Panc1 (cell line): ENCODE measurements at regions not wholly inside any gene's neighbourhood (a gene's known extent, or its start where the extent isn't known, plus 50 kb on each side); places are given as distances from the start of the nearest gene placed in this dataset.

Source experiments
- ATAC-seq: fragments of 200-7000 bp; cut with Tn5 transposase; 2 replicates; pipeline ENCODE4 v1.9.1; 2020; ENCODE audit warnings: mild to moderate bottlenecking, moderate library complexity
- BruUV-seq: library from RNA; stranded (reverse); fragments of 400-500 nt; replicated peaks from 2 replicates; lab custom pipeline; 2021; lab: Mats Ljungman, UMichigan
- CTCF ChIA-PET: fragments of 300-600 bp; sonication (Branson Sonifier 250); formaldehyde crosslinking; loops from one replicate; lab custom pipeline; 2022; ENCODE audit warnings: antibody characterized with exemption; lab: Charles Lee
- POLR2A ChIA-PET: fragments of 300-600 bp; sonication (Branson Sonifier 250); formaldehyde crosslinking; loops from one replicate; lab custom pipeline; 2022; ENCODE audit warnings: antibody characterized with exemption; lab: Charles Lee
- DNase-seq: peaks from one replicate; pipeline ENCODE4 v3.0.0-alpha.2; 2010; ENCODE audit warnings: low read depth, low spot score
- H3K27ac ChIP-seq: 2 replicates; pipeline ENCODE4 v1.5.1; 2011; ENCODE audit warnings: mild to moderate bottlenecking, low read length, inconsistent platforms
- H3K27me3 ChIP-seq: fragments of 200-500 bp; sonication (Bioruptor generic); 2 replicates; pipeline ENCODE4 v1.6.0; 2014; ENCODE audit warnings: low read length, inconsistent platforms; ENCODE audit not compliant: control insufficient read depth, insufficient read depth
- H3K36me3 ChIP-seq: fragments of 200-500 bp; sonication (Bioruptor generic); 2 replicates; pipeline ENCODE4 v1.5.1; 2014; ENCODE audit warnings: inconsistent platforms, mild to moderate bottlenecking, low read length, moderate library complexity; ENCODE audit not compliant: control insufficient read depth, insufficient read depth
- H3K4me1 ChIP-seq: 2 replicates; pipeline ENCODE4 v1.5.1; 2011; ENCODE audit warnings: inconsistent platforms, mild to moderate bottlenecking, low read length, moderate library complexity; ENCODE audit not compliant: control insufficient read depth, insufficient read depth
- H3K4me3 ChIP-seq, 2 experiments: 2 replicates each; pipeline ENCODE4 v1.5.1; 2011 to 2012; ENCODE audit warnings: low read depth in 2 of 2, low read length in 2 of 2, mild to moderate bottlenecking in 2 of 2, inconsistent platforms in 1 of 2, moderate library complexity in 1 of 2
- H3K9me3 ChIP-seq: fragments of 200-500 bp; sonication (Bioruptor generic); 2 replicates; pipeline ENCODE4 v1.5.1; 2014; ENCODE audit warnings: low read depth, mild to moderate bottlenecking, inconsistent platforms, low read length, moderate library complexity; ENCODE audit not compliant: control insufficient read depth, insufficient read depth
- CTCF ChIP-seq: fragments of 450-650 bp; IDR thresholded peaks from 2 replicates; pipeline ENCODE4 v1.5.1; 2017; ENCODE audit warnings: mild to moderate bottlenecking
- POLR2AphosphoS5 ChIP-seq: IDR thresholded peaks from 2 replicates; pipeline ENCODE4 v1.6.1; 2012; ENCODE audit warnings: mild to moderate bottlenecking, low read depth, low read length, moderate library complexity
- REST ChIP-seq, 2 experiments: IDR thresholded peaks; 2 replicates each; pipeline ENCODE4 v1.6.1; 2011 to 2012; ENCODE audit warnings: low read depth in 2 of 2, control low read depth in 1 of 2, low read length in 1 of 2, mild to moderate bottlenecking in 1 of 2, moderate library complexity in 1 of 2; ENCODE audit not compliant: insufficient read depth in 1 of 2
- SIN3A ChIP-seq: IDR thresholded peaks from 2 replicates; pipeline ENCODE4 v1.6.1; 2012; ENCODE audit warnings: low read depth, mild to moderate bottlenecking, low read length, moderate library complexity, borderline replicate concordance; ENCODE audit not compliant: insufficient read depth
- TCF7L2 ChIP-seq: IDR thresholded peaks from 2 replicates; pipeline ENCODE4 v1.6.1; 2011; ENCODE audit warnings: mild to moderate bottlenecking, low read depth, low read length, inconsistent platforms
- in situ Hi-C: cut with HindIII; loops from 2 replicates; pipeline ENCODE4 v1.10.0; 2016; ENCODE audit warnings: low sequenced_read_pairs, low pct_unique_long_range_greater_than_20kb
- intact Hi-C: fragments of 100-400 bp; cut with micrococcal nuclease; formaldehyde crosslinking; loops from one replicate; pipeline ENCODE4 v1.10.0; 2022; ENCODE audit not compliant: unreplicated experiment

- POLR2A ChIA-PET = no interaction called here
- Histone ChIP-seq H3K9me3 (no peaks in the 10 kb centered on the region), H3K27ac (no peak overlapping the region), H3K36me3 (no peaks in the 10 kb centered on the region), H3K4me3 (no peak overlapping the region), H3K4me1 (no peaks in the 10 kb centered on the region), H3K27me3 (no peaks in the 10 kb centered on the region)
- no peak for DNase-seq
- TF ChIP-seq POLR2AphosphoS5 = no peak
- no peak for TF ChIP-seq CTCF
- CTCF ChIA-PET = no interaction called here
- BruUV-seq = no TSS peak
- in situ Hi-C loops = no loop called here
- ATAC-seq = no peak
- intact Hi-C loops = no loop called here
Measured at GRCh38 chr12:85461127-85461526, 181.1 kb downstream of the ALX1 start.

GRCh38 chr12:85462888-85463287 lies 182.9 kb downstream of the ALX1 start:
- BruUV-seq = no TSS peak
- Histone ChIP-seq H3K9me3 (no peaks in the 10 kb centered on the region), H3K4me1 (no peaks in the 10 kb centered on the region), H3K36me3 (no peaks in the 10 kb centered on the region), H3K27ac (no peak overlapping the region), H3K27me3 (no peaks in the 10 kb centered on the region), H3K4me3 (no peak overlapping the region)
- intact Hi-C loops = no loop called here
- TF ChIP-seq REST (IDR thresholded peaks at IDR 0.05; ENCODE audit: insufficient read depth in 1 of 2, low read depth in 2 of 2, low read length in 1 of 2) (no peak), SIN3A (no peak), POLR2AphosphoS5 (no peak), CTCF (no peak), TCF7L2 (no peak)
- no peak for DNase-seq
- in situ Hi-C loops = no loop called here
- ChIA-PET POLR2A (no interaction called here), CTCF (no interaction called here)
- ATAC-seq = no peak

- no peak overlapping the region for H3K4me3 ChIP-seq
- in situ Hi-C loops = no loop called here
- no peak overlapping the region for H3K27ac ChIP-seq
- no TSS peak for BruUV-seq
- POLR2A ChIA-PET = no interaction called here
- intact Hi-C loops = no loop called here
- DNase-seq (no peak), ATAC-seq (no peak)
- H3K27me3 ChIP-seq = no peaks in the 10 kb centered on the region
- TF ChIP-seq POLR2AphosphoS5 (no peak), CTCF (no peak), REST (IDR thresholded peaks at IDR 0.05; ENCODE audit: insufficient read depth in 1 of 2, low read depth in 2 of 2, low read length in 1 of 2) (no peak), TCF7L2 (no peak), SIN3A (no peak)
- no peaks in the 10 kb centered on the region for H3K4me1 ChIP-seq
- H3K36me3 ChIP-seq = no peaks in the 10 kb centered on the region
- no peaks in the 10 kb centered on the region for H3K9me3 ChIP-seq
- CTCF ChIA-PET = no interaction called here
Measured at GRCh38 chr12:85466890-85467289, 186.9 kb downstream of the ALX1 start.
